ENCODE measurements at regions not wholly inside any gene's neighbourhood (a gene's known extent, or its start where the extent isn't known, plus 50 kb on each side); places are given as distances from the start of the nearest gene placed in this dataset.

DNA sequence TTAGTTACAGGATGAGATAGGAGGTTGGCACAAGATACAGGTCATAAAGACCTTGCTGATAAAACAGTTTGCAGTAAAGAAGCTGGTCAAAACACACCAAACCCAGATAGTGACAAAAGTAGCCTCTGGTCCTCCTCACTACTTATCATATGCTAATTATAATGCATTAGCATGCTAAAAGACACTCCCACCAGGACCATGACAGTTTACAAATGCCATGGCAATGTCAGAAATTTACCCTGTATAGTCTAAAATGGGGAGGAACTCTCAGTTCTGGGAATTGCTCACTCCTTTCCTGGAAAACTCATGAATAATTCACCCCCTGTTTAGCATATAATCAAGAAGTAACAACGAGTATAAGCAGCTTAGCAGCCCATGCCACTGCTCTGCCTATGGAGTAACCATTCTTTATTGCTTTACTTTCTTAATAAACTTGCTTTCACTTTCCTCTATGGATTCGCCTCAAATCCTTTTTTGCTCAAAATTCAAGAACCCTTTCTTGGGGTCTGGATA is 1254.4 kb downstream of the PCDH7 start:
- H3K4me3 ChIP-seq (ENCODE audit: low read length), result no peak overlapping the region
- no peak for DNase-seq (ENCODE audit: low read depth, low spot score)

DNA sequence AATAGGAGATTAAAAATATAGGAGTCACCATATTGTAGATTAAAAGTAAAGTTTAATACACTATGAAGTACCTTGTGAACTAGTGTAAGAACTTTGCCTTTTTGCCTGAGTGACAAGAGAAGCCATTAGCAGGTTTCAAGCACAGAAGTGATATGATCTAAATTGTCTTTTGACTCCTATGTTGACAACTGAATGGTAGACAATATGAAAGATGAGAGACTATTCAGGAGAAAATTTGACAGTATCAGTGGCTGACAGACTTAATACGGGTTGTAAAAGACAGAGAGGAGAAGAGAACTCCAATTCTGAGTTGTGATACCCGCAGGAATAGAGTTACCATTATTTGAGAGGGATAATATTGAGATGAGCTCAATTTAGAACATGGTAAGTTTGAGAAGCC is 1259.8 kb downstream of the PCDH7 start:
- no peak overlapping the region for H3K4me3 ChIP-seq (ENCODE audit: low read length)
- DNase-seq (ENCODE audit: low read depth, low spot score), result no peak

DNA sequence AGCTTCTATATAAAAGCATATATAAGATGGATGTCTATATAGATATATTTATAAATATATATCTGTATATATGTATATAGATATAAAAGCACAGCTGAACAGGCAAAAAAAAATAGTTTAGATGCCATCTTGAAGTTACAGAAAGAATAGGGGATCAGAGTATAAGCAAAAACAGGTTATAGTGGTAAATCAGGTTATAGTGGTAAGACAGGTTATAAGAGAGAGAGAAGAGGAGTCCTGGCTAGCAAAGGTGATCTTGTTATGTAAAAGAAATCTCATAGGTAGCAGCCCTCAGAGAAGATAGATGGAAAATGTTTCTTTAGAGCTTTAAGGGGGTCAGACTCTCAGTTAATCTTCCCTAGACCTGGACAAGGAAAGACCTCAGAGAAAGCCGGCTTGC is 1263.1 kb downstream of the PCDH7 start:
- no peak overlapping the region for H3K4me3 ChIP-seq (ENCODE audit: low read length)
- no peak for DNase-seq (ENCODE audit: low read depth, low spot score)

DNA sequence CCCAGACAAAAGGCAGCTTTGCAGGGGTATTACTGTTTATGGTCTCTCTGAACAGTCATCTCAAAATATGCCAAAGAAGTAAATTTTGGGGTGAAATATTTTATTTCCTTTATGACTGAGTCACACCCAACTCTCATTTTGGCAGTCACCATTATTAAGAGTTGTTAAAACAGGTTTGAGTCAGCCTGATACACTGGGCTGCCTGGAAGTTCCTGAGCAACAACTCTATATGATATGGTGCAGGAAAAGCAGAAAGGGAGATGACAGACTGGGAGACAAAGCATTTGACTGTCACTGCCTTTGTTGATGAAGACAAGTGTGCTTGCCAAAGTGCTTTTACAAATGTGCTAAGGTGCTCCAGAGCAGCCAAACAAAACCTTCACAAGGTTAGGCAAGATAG is 1263.5 kb downstream of the PCDH7 start:
- no peak overlapping the region for H3K4me3 ChIP-seq (ENCODE audit: low read length)
- no peak for DNase-seq (ENCODE audit: low read depth, low spot score)

DNA sequence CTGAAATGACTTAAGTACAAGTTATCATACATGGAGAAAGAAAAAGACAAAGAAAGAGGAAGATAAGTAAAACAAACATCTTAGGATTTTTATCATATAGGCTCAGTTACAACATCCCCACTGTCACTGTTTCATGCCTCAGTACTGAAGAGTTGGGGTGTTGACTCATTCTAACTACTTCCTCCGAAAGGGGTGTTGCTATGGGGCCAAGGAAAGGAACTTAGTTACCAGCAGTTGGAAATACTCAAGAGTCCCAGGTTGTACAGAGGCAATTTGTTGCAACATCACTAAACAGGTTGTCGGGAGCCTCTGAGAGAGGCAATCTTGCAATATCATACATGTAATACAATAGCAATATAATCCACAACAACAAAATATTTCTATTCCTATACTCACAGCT is 1264.7 kb downstream of the PCDH7 start:
- no peak overlapping the region for H3K4me3 ChIP-seq (ENCODE audit: low read length)
- no peak for DNase-seq (ENCODE audit: low read depth, low spot score)

DNA sequence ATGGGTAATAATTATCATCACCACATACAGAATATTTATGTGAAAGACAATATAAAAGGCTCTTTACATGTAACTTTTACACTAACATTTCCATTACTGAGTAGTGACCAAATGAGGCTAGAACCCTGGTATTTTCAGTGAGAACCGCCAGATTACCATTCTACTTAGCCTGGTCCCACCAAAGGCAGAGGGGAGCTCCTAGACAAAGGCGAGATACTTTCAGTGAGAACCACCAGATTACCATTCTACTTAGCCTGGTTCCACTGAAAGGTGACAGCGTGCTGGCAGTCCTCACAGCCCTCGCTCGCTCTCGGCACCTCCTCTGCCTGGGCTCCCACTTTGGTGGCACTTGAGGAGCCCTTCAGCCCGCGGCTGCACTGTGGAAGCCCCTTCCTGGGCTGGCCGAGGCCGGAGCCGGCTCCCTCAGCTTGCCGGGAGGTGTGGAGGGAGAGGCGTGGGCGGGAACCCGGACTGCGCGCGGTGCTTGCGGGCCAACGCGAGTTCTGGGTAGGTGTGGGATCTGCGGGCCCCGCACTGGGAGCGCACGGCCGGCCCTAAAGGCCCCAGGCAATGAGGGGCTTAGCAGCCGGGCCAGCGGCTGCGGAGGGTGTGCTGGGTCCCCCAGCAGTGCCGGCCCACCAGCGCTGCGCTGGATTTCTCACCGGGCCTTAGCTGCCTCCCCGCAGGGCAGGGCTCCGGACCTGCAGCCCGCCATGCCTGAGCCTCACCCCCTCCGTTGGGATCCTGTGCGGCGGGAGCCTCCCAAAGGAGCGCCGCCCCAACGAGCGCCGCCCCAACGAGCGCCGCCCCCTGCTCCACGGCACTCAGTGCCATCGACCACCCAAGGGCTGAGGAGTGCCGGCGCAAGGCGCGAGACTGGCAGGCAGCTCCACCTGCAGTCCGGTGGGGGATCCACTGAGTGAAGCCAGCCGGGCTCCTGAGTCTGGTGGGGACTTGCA is 1276.1 kb downstream of the PCDH7 start:
- no peak for DNase-seq (ENCODE audit: low read depth, low spot score)
- no peak overlapping the region for H3K4me3 ChIP-seq (ENCODE audit: low read length)

DNA sequence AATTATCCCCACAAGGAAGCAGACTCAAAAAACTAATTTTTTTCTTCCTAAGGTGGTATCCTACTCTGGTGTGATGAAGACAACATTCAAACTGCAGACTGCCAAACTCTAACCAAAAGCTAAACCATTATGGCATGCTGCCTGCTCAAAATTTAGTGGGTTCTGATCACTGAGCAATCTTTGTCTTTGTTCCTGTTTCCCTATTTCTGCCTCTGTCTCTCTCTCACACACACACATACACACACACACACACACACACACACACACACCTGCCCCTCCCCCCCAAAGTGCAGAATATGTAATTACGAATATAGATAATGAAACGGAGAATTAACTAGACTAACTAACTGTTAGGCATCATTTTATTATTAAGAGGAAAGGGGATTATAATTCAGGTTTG is 1278.6 kb downstream of the PCDH7 start:
- H3K4me3 ChIP-seq (ENCODE audit: low read length), result no peak overlapping the region
- no peak for DNase-seq (ENCODE audit: low read depth, low spot score)

DNA sequence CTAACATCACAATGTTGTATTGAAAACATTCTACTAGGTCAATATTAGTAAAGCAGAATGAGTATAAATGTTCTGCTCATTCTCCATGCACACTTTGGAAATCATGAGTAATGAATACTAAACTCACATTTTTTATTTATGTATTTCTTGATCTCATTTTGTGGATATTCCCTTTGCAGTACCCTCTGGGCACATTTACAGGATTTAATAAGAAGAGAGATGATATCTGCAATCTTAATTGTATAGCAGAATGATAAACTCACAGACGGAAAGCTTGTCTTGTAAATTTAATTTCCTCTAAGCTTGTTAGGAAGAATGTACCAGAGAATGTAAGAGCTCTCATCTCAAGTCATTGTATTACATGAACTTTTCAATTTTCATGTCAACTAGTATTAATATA is 1279.7 kb downstream of the PCDH7 start:
- no peak overlapping the region for H3K4me3 ChIP-seq (ENCODE audit: low read length)
- no peak for DNase-seq (ENCODE audit: low read depth, low spot score)

DNA sequence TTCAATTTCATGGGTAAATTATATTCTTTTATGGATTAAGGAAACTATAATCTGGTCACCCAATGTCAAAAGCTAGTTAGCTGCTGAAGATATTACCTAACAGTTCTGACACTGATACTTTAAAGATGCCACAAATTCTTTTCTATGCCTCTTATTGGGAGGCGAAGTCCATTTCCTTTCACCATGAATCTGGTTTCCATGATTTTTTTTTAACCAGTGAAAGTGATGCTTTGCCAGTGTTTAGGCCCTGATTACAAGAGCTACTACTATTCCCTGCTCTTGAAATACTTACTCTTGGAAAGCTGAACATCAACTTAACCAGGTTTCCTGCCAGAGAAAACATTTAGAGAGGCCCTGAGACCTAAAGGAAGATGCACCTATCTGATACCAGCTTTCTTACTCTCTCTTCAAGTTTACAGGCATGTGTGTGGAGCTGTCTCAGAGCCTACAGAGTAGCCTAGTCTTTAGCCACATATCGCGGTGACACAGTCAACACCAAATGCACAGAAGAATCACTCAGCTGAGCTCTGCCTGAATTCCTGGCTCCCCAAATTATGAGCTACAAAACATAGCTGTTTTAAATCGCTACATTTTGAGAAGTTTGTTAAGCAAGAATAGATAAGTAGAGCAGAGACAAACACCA is 1280.8 kb downstream of the PCDH7 start:
- no peak overlapping the region for H3K4me3 ChIP-seq (ENCODE audit: low read length)
- DNase-seq (ENCODE audit: low read depth, low spot score), result no peak

DNA sequence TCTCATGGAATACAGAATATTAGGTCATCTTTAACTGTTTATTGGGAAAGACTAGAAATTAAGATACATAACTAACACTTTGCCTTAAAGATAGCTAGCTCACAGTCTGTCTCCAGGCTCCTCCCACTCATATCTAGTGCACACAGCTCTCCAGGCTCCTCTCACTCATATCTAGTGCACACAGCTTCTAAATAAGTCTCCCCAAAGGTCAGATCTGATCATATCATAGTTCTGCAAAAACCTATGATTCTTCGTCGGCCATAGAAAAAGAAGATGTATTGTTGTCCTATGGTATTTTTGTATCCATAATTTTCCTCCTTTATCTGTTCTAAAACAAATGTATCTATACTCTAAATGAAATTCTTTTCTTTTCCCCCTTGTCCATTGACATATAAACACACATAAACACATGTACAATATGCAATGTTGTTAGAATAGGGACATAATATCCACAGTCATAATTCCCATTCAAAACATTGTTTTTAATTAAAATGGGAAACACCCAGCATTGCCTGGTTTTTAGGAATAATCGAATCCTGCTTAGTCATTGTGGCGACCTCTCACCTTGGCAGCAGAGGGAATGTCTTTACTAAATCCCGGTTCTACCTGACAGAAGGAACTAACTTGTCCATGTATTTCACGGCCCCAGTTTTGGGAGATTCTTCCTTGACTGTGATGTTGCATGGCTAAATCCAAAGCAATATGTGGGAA is 1282.0 kb downstream of the PCDH7 start:
- no peak overlapping the region for H3K4me3 ChIP-seq (ENCODE audit: low read length)
- DNase-seq (ENCODE audit: low read depth, low spot score), result no peak

DNA sequence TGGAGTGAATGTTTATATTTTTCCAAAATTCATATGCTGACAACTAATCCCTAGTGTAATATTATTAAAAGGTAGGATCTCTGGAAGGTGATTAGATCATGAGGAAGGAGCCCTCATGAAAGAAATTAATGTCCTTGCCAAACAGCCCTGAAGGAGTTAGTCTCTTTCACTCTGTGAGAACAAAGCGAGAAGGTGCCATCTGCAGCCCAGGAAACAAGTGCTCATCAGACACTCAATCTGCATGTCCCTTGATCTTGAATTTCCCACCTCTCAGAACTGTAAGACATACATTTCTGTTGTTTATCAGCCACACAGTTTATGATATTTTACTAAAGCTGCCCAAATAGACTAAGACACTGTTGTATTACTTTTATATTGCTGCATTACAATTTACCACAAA is 1283.4 kb downstream of the PCDH7 start:
- no peak for DNase-seq (ENCODE audit: low read depth, low spot score)

DNA sequence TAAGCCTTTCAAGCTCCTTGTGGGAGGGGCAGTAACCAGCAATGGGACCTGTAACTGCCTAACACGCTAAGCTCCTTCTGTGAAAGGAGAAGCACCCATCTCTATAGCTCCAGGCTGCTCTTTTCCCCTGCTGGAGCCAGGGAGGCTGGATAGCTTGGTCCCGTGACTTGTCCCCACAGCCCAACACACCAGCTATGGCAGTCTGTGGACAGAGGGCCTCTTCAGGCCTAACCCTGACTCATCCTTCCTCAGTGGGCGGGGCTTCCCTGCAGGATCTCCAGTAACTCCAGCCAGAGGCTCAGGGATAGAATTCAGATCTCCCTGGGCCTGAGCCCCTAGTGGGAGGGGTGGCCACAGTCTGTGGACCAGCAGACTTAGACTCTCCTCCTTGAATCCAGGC is 1290.1 kb downstream of the PCDH7 start:
- no peak for DNase-seq (ENCODE audit: low read depth, low spot score)
- H3K4me3 ChIP-seq (ENCODE audit: low read length), result no peak overlapping the region

More for the DNA sequence above, 1283.4 kb downstream of the PCDH7 start:
- no peak overlapping the region for H3K4me3 ChIP-seq (ENCODE audit: low read length)

DNA sequence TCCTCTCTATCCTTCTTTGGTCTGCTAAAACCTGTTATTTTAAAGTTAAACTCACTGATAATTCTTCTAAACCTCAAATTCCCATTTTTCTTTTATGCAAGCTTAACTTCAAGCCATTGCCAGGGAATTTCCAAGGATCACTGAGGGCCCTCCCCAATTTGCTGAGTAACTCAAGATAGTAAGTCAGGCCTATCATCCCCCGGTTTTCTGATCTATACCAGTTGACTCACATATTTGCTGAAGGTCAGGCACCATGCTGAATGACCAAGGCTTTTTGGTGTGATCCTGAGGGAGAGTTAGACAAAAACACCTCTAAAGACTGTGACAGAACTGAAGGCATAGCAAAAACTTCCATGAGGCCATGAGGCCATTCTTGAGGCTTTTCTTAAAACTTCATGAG is 1301.9 kb downstream of the PCDH7 start:
- H3K4me3 ChIP-seq (ENCODE audit: low read length), result no peak overlapping the region
- DNase-seq (ENCODE audit: low read depth, low spot score), result no peak

DNA sequence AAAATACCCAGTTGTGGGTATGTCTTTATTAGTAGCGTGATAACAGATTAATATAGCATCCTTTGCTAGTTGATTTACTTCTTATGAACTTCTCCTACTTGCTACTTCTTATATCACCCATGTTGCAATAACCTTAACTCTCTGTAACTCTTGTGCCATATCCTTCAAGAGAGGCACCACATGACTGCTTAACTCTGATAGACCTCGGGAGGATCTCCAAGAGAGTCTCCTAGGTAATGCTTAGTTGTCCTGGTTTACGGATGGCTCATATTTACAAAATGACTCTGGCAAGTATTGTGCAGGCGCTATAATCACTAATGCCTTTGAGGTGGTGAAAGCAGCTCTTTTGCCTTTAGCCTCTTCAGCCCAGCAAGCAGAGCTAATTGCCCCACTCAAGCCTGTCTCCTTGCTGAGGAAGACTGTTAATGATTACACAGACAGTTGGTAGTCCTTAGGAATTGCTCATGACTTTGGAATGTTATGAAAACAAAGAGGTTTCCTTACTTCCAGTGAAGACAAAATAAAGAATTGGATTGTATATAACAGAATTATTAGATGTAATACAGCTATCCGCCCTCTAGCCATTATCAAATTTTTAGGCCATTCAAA is 1305.8 kb downstream of the PCDH7 start:
- no peak overlapping the region for H3K4me3 ChIP-seq (ENCODE audit: low read length)
- no peak for DNase-seq (ENCODE audit: low read depth, low spot score)

DNA sequence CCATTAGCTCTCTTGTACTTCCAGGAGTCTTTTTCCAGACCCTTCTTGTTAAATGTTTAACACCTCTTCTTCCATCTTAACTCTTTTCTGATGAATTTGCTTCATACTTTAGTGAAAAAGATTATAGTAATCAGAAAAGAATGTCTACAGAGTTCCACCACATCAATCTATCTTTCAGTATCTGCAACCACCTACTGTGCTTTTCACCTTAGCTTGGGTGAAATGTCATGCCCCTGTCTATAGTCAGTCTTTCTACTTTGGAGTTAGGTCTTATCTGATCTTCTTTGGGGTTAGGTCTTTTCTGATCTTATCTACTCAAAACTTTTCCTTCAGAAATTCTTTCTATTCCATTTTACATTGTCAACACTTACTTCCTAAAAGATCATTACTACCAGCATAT is 1310.2 kb downstream of the PCDH7 start:
- H3K4me3 ChIP-seq (ENCODE audit: low read length), result no peak overlapping the region
- no peak for DNase-seq (ENCODE audit: low read depth, low spot score)

DNA sequence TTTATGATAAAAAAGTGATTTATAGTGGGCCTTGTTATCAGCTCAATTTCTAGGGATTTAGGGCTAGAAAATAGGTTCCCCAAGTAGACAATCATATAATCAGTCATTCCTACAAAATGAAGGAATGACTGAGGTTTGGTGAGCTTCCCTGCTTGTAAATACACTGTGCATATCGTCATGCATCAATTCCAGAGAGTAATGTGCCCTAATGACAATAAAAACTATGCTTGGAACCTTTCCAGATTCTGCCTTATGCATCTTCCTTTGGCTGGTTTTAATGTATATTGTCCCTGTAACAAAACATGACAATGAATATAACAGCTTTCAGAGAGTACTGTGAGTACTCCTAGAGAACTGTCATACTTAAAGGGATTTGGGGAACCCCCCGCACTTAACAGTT is 1310.9 kb downstream of the PCDH7 start:
- DNase-seq (ENCODE audit: low read depth, low spot score), result no peak
- H3K4me3 ChIP-seq (ENCODE audit: low read length), result no peak overlapping the region

DNA sequence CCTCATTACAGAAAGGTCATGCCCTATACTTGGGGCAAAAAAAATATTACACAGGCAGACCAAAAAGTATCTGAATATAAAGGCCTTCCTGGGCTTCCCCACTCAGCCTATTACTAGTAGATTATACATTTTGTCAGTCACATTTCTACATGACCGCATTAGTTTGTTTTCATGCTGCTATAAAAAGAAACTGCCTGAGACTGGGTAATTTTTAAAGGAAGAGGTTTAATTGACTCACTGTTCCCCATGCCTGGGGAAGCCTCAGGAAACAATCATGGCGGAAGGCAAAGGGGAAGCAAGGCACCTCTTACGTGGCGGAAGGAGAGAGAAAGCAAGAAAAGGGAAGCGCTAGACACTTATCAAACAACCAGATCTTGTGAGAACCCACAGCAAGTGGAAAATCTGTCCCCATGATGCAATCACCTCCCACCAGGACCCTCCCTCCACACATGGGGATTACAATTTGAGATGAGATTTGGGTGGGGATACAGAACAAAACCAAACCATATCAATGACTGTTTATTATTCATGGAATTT is 1312.0 kb downstream of the PCDH7 start:
- no peak overlapping the region for H3K4me3 ChIP-seq (ENCODE audit: low read length)
- no peak for DNase-seq (ENCODE audit: low read depth, low spot score)

DNA sequence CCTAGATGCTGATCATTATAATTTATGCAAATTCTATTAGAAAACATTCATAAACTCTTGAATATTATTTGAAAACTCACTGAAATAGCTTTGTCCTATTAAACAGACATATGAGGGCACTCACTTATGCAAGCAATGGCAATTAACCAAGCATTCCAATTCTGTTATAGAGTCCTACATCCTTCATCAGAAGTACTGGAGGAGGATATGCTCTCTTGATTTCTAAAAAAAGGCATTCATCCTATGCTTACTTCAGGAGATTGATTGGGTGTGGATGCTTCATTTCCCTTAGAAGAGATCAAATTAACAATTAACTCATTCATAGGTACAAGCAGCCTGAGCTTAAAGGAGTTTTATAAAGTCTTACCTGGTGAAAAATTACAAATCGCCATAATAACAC is 1317.2 kb downstream of the PCDH7 start:
- no peak overlapping the region for H3K4me3 ChIP-seq (ENCODE audit: low read length)
- DNase-seq (ENCODE audit: low read depth, low spot score), result no peak
